ENCODE measurements at regions not wholly inside any gene's neighbourhood (a gene's known extent, or its start where the extent isn't known, plus 50 kb on each side); places are given as distances from the start of the nearest gene placed in this dataset.
"Not testable (repeated sequence)": the region's sequence is repeated elsewhere in the genome, so short reads cannot be mapped to it uniquely, and the experiment has no call there.

- peak; percentile 56 for DNase-seq (ENCODE audit: low read depth, low spot score)
These were observed 52.6 kb upstream of the SP8 start for GRCh38 chr7:20839196-20839735.

GRCh38 chr7:20839987-20840386, 53.3 kb upstream of the SP8 start:
- no peak for DNase-seq (ENCODE audit: low read depth, low spot score)

GRCh38 chr7:20846791-20847190, 60.1 kb upstream of the SP8 start:
- DNase-seq (ENCODE audit: low read depth, low spot score): no peak

GRCh38 chr7:20858951-20859350, 72.3 kb upstream of the SP8 start:
- peak; percentile 70 for DNase-seq (ENCODE audit: low read depth, low spot score)

GRCh38 chr7:20861468-20861867, 74.8 kb upstream of the SP8 start:
- no peak for DNase-seq (ENCODE audit: low read depth, low spot score)

GRCh38 chr7:20862554-20862953, 75.9 kb upstream of the SP8 start:
- DNase-seq (ENCODE audit: low read depth, low spot score): no peak

GRCh38 chr7:20864221-20864620, 77.5 kb upstream of the SP8 start:
- no peak for DNase-seq (ENCODE audit: low read depth, low spot score)

GRCh38 chr7:20865684-20866083, 79.0 kb upstream of the SP8 start:
- DNase-seq (ENCODE audit: low read depth, low spot score): no peak

- DNase-seq (ENCODE audit: low read depth, low spot score): no peak
These were observed 84.3 kb upstream of the SP8 start for GRCh38 chr7:20870977-20871376.

GRCh38 chr7:20892776-20893175, 106.1 kb upstream of the SP8 start:
- no peak for DNase-seq (ENCODE audit: low read depth, low spot score)

- no peak for DNase-seq (ENCODE audit: low read depth, low spot score)
These were observed 108.1 kb upstream of the SP8 start for GRCh38 chr7:20894806-20895205.

- no peak for DNase-seq (ENCODE audit: low read depth, low spot score)
These were observed 108.9 kb upstream of the SP8 start for GRCh38 chr7:20895563-20895962.

- no peak for DNase-seq (ENCODE audit: low read depth, low spot score)
These were observed 110.3 kb upstream of the SP8 start for GRCh38 chr7:20896996-20897395.

GRCh38 chr7:20906801-20907453, 120.2 kb upstream of the SP8 start:
- DNase-seq (ENCODE audit: low read depth, low spot score): no peak

GRCh38 chr7:20911081-20911480, 124.4 kb upstream of the SP8 start:
- DNase-seq (ENCODE audit: low read depth, low spot score): no peak

GRCh38 chr7:20913853-20914252, 127.2 kb upstream of the SP8 start:
- DNase-seq (ENCODE audit: low read depth, low spot score): no peak

- DNase-seq (ENCODE audit: low read depth, low spot score): no peak
These were observed 129.6 kb upstream of the SP8 start for GRCh38 chr7:20916311-20916710.

- no peak for DNase-seq (ENCODE audit: low read depth, low spot score)
These were observed 130.9 kb upstream of the SP8 start for GRCh38 chr7:20917603-20918002.

GRCh38 chr7:20918156-20918555, 131.5 kb upstream of the SP8 start:
- no peak for DNase-seq (ENCODE audit: low read depth, low spot score)

GRCh38 chr7:20927178-20927577, 140.5 kb upstream of the SP8 start:
- DNase-seq (ENCODE audit: low read depth, low spot score): not testable (repeated sequence)

- DNase-seq (ENCODE audit: low read depth, low spot score): no peak
These were observed 141.3 kb upstream of the SP8 start for GRCh38 chr7:20927976-20928375.

GRCh38 chr7:20929199-20929598, 142.5 kb upstream of the SP8 start:
- DNase-seq (ENCODE audit: low read depth, low spot score): no peak

- no peak for DNase-seq (ENCODE audit: low read depth, low spot score)
These were observed 145.1 kb upstream of the SP8 start for GRCh38 chr7:20931739-20932138.
